MM.1S (cell line): ENCODE measurements at regions not wholly inside any gene's neighbourhood (a gene's known extent, or its start where the extent isn't known, plus 50 kb on each side); places are given as distances from the start of the nearest gene placed in this dataset.
"Not testable (repeated sequence)": the region's sequence is repeated elsewhere in the genome, so short reads cannot be mapped to it uniquely, and the experiment has no call there.

Source experiments
- CTCF ChIP-seq: fragments of 300-600 bp; sonication (generic); IDR thresholded peaks from 2 replicates; pipeline ENCODE4 v1.5.1; 2016; ENCODE audit warnings: antibody characterized with exemption, low read length, mixed read lengths
- EZH2 ChIP-seq: fragments of 300-600 bp; sonication (generic); optimal IDR thresholded peaks from 2 replicates; pipeline ENCODE3; 2017; ENCODE audit warnings: low read depth, mild to moderate bottlenecking, antibody characterized with exemption, low read length, mixed read lengths
- EZH2phosphoT487 ChIP-seq: fragments of 300-600 bp; sonication (generic); IDR thresholded peaks from 2 replicates; pipeline ENCODE4 v1.6.1; 2018; ENCODE audit warnings: antibody characterized with exemption, low read length

DNA sequence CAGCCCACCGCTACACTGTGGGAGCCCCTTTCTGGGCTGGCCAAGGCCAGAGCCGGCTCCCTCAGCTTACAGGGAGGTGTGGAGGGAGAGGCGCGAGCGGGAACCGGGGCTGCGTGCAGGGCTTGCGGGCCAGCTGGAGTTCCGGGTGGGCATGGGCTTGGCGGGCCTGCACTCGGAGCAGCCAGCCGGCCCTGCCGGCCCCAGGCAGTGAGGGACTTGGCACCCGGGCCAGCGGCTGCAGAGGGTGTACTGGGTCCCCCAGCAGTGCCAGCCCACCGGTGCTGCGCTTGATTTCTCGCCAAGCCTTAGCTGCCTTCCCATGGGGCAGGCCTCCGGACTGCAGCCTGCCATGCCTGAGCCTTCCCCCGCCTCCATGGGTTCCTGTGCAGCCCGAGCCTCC is 306.2 kb downstream of the PPP4R3C start:
- TF ChIP-seq CTCF, EZH2, EZH2phosphoT487: not testable (repeated sequence)
